Body of pancreas (tissue), 4 donors: ENCODE measurements at regions not wholly inside any gene's neighbourhood (a gene's known extent, or its start where the extent isn't known, plus 50 kb on each side); places are given as distances from the start of the nearest gene placed in this dataset.

ENCODE experiments used
- POLR2A ChIP-seq, 3 donors: fragments of 450-650 bp; IDR thresholded peaks; one replicate each; pipeline ENCODE4 v1.6.1; 2016; ENCODE audit warnings: antibody characterized with exemption in 3 of 3, mild to moderate bottlenecking in 2 of 3
- TF ChIP-seq, protein P1 (sequence below), 7 experiments: fragments of 450-650 bp in 4 of 7; fragments of 200-600 bp in 3 of 7; sonication (generic) in 3 of 7; IDR thresholded peaks; one replicate each; pipeline ENCODE4 v1.5.1; 2016 to 2019; ENCODE audit warnings: antibody characterized with exemption in 7 of 7

DNA sequence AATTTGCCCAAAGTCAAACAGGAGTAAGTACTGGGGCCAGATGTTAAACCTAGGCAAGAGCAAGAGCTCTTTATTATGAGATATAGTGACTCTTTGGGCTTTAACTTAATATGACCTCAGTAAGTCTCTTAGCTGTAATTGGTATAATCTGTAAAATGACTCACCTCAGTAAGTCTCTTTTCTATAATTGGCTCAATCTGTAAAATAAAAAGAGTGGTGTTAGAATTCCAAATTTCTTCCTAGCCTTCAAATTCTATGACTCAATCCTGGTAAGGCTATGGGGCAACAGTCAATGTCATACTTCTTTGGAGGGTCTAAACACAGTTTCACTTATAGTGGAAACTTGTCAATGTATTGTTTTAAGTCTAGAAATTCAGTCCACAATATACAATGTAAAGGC is 1608.9 kb upstream of the PIK3C3 start:
- TF ChIP-seq, protein P1, sequence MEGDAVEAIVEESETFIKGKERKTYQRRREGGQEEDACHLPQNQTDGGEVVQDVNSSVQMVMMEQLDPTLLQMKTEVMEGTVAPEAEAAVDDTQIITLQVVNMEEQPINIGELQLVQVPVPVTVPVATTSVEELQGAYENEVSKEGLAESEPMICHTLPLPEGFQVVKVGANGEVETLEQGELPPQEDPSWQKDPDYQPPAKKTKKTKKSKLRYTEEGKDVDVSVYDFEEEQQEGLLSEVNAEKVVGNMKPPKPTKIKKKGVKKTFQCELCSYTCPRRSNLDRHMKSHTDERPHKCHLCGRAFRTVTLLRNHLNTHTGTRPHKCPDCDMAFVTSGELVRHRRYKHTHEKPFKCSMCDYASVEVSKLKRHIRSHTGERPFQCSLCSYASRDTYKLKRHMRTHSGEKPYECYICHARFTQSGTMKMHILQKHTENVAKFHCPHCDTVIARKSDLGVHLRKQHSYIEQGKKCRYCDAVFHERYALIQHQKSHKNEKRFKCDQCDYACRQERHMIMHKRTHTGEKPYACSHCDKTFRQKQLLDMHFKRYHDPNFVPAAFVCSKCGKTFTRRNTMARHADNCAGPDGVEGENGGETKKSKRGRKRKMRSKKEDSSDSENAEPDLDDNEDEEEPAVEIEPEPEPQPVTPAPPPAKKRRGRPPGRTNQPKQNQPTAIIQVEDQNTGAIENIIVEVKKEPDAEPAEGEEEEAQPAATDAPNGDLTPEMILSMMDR (IDR thresholded peaks at IDR 0.05), result no peak
- TF ChIP-seq POLR2A (IDR thresholded peaks at IDR 0.05), result no peak
